ENCODE measurements at regions not wholly inside any gene's neighbourhood (a gene's known extent, or its start where the extent isn't known, plus 50 kb on each side); places are given as distances from the start of the nearest gene placed in this dataset.

GRCh38 chr5:108504974-108505373 is 123.1 kb upstream of the FBXL17 start:
- Histone ChIP-seq H2AFZ (no peak overlapping the region), H3K79me2 (replicated peaks; ENCODE audit: insufficient read depth) (no peaks in the 10 kb centered on the region), H3K36me3 (ENCODE audit: insufficient read depth) (no peaks in the 10 kb centered on the region), H3K9me2 (ENCODE audit: insufficient read depth) (peaks cover 30% of the 10 kb centered on the region), H3K4me3 (no peak overlapping the region), H3K4me1 (ENCODE audit: insufficient read depth) (no peaks in the 10 kb centered on the region), H4K20me1 (replicated peaks; ENCODE audit: insufficient read depth) (no peaks in the 10 kb centered on the region), H3K27ac (ENCODE audit: low read depth) (no peak overlapping the region), H3F3A (replicated peaks; ENCODE audit: low read depth) (no peaks in the 10 kb centered on the region), H3K4me2 (no peak overlapping the region), H3K27me3 (ENCODE audit: insufficient read depth) (no peaks in the 10 kb centered on the region)
- Mint-ChIP-seq H3K9me3 (peaks cover 12% of the 10 kb centered on the region), H3K36me3 (ENCODE audit: low read depth) (peaks cover 4% of the 10 kb centered on the region), H3K4me1 (no peaks in the 10 kb centered on the region; the same call in 2 of the 3 replicates), H3K27ac (no peak overlapping the region), H3K4me3 (no peak overlapping the region), H3K27me3 (ENCODE audit: insufficient read depth, low read depth, poor library complexity) (peaks cover 1% of the 10 kb centered on the region)
- TF ChIP-seq REST (IDR thresholded peaks at IDR 0.05; ENCODE audit: unreplicated experiment) = no peak
- TF ChIP-seq ZNF462 (CRISPR knock-in tag; IDR thresholded peaks at IDR 0.05) = no peak
- TF ChIP-seq NANOG (IDR thresholded peaks at IDR 0.05; ENCODE audit: borderline replicate concordance) = no peak
- TF ChIP-seq JUNB (IDR thresholded peaks at IDR 0.05; ENCODE audit: unreplicated experiment) = no peak
- no peak for TF ChIP-seq CTCF (conservative IDR thresholded peaks at IDR 0.05; ENCODE audit: low read depth in 2 of 2)
- TF ChIP-seq STAT1 (IDR thresholded peaks at IDR 0.05; ENCODE audit: unreplicated experiment) = no peak
- TF ChIP-seq POLR2AphosphoS5 (IDR thresholded peaks at IDR 0.05; ENCODE audit: low read depth) = no peak
- no peak for TF ChIP-seq ETS1 (IDR thresholded peaks at IDR 0.05)
- TF ChIP-seq EZH2phosphoT487 (IDR thresholded peaks at IDR 0.05; ENCODE audit: unreplicated experiment) = no peak
- no peak for TF ChIP-seq ZNF114 (CRISPR knock-in tag; IDR thresholded peaks at IDR 0.05)
- TF ChIP-seq EZH2 (IDR thresholded peaks at IDR 0.05; ENCODE audit: low read depth, unreplicated experiment) = no peak
- TF ChIP-seq CREB1 (CRISPR knock-in tag; IDR thresholded peaks at IDR 0.05; ENCODE audit: low read depth) = no peak
- TF ChIP-seq ZNF331 (CRISPR knock-in tag; IDR thresholded peaks at IDR 0.05; ENCODE audit: low read depth) = no peak
- DNase-seq (ENCODE audit: low spot score) (no peak), ATAC-seq (no peak)

All from GM23338 (cell line).